ENCODE measurements at regions not wholly inside any gene's neighbourhood (a gene's known extent, or its start where the extent isn't known, plus 50 kb on each side); places are given as distances from the start of the nearest gene placed in this dataset.

DNA sequence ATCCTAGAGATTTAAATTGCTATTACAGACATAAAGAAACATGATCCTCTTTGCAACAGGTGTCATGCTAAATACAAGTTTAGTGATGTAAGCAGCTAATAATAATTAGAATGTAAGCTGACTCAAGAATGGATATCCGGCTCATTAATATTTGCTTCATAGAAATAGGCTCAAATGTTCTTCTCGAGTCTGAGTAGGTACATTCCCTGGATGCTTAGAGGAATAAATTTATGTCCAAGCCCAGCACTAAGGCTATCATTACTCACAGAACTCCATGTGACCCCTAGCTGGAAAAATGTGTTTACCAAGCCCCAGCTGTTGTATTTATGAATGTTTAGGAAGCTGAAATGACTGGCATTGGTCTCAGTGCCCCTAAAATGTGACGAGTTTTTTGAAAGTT is 87.6 kb upstream of the TSPAN7 start:
- no peaks in the 10 kb centered on the region for H3K36me3 Mint-ChIP-seq
- no CpG with 5 or more reads among the region's 3 CpGs for WGBS (ENCODE audit: insufficient coverage)
- H3K27me3 ChIP-seq (replicated peaks in 1 of 2; ENCODE audit: control insufficient read depth in 2 of 2, extremely low read depth in 1 of 2, insufficient read depth in 2 of 2, low read length in 1 of 2): no peaks in the 10 kb centered on the region

GRCh38 chrX:38474543-38474942 is 86.8 kb upstream of the TSPAN7 start:
- CTCF ChIA-PET: no interaction called here
- no peaks in the 10 kb centered on the region for H3K9me3 Mint-ChIP-seq
- no peak overlapping the region for H3K27ac ChIP-seq (ENCODE audit: low read length)
- H3K36me3 Mint-ChIP-seq: no peaks in the 10 kb centered on the region
- H3K9me3 ChIP-seq: no peaks in the 10 kb centered on the region
- WGBS (ENCODE audit: insufficient coverage): no CpG with 5 or more reads among the region's 3 CpGs
- no peak for DNase-seq
- H3K4me1 Mint-ChIP-seq: no peaks in the 10 kb centered on the region
- no peaks in the 10 kb centered on the region for H3K27me3 ChIP-seq (replicated peaks in 1 of 2; ENCODE audit: control insufficient read depth in 2 of 2, extremely low read depth in 1 of 2, insufficient read depth in 2 of 2, low read length in 1 of 2)
- ATAC-seq (replicated peaks in 1 of 4): no peak
- no peak overlapping the region for H3K4me3 ChIP-seq (ENCODE audit: control insufficient read depth in 1 of 2, extremely low read depth in 1 of 2, low read length in 1 of 2)
- peaks cover 0 to 8% of the 10 kb centered on the region in 2 donors for H3K27me3 Mint-ChIP-seq
- no peak overlapping the region for H3K4me3 Mint-ChIP-seq
- H3K36me3 ChIP-seq (ENCODE audit: control insufficient read depth in 2 of 2, extremely low read depth in 1 of 2, insufficient read depth in 1 of 2, low read length in 1 of 2): no peaks in the 10 kb centered on the region
- H3K27ac Mint-ChIP-seq: no peak overlapping the region
- POLR2A ChIA-PET: no interaction called here
- no peaks in the 10 kb centered on the region for H3K4me1 ChIP-seq (ENCODE audit: control insufficient read depth in 1 of 2, extremely low read depth in 1 of 2, insufficient read depth in 2 of 2, low read length in 2 of 2)

More for the DNA sequence above, 87.6 kb upstream of the TSPAN7 start:
- Mint-ChIP-seq H3K4me1 (no peaks in the 10 kb centered on the region), H3K27ac (no peak overlapping the region), H3K9me3 (no peaks in the 10 kb centered on the region), H3K27me3 (peaks cover 1 to 6% of the 10 kb centered on the region in 2 donors), H3K4me3 (no peak overlapping the region)
- CTCF ChIA-PET: no interaction called here
- Histone ChIP-seq H3K9me3 (no peaks in the 10 kb centered on the region), H3K27ac (ENCODE audit: low read length) (no peak overlapping the region), H3K4me1 (ENCODE audit: control insufficient read depth in 1 of 2, extremely low read depth in 1 of 2, insufficient read depth in 2 of 2, low read length in 2 of 2) (no peaks in the 10 kb centered on the region), H3K4me3 (ENCODE audit: control insufficient read depth in 1 of 2, extremely low read depth in 1 of 2, low read length in 1 of 2) (no peak overlapping the region), H3K36me3 (ENCODE audit: control insufficient read depth in 2 of 2, extremely low read depth in 1 of 2, insufficient read depth in 1 of 2, low read length in 1 of 2) (no peaks in the 10 kb centered on the region)
- POLR2A ChIA-PET: no interaction called here
- DNase-seq (no peak), ATAC-seq (replicated peaks in 1 of 4) (no peak)

DNA sequence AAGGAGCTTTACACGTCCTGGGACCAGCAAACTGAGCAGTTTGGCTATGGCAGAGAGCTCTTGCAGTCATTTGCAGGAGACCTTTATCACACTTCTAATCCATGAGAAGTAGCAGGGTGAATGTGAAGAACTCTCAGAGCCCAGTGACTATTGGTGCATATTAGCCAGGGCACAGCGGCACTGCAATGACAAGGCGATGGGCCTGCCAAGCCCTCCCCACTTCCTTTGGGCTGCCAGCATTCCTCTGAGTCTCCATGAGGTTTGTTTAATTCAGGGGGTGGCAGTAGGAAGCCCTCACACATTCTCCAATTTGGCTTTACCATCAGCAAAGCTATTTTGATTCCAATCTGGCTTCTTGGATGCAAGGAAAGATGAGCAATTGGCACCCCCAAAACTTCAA is 79.2 kb upstream of the TSPAN7 start:
- DNase-seq (no peak), ATAC-seq (replicated peaks in 1 of 4) (no peak)
- Mint-ChIP-seq H3K9me3 (no peaks in the 10 kb centered on the region), H3K4me1 (no peaks in the 10 kb centered on the region), H3K27me3 (peaks cover 7 to 27% of the 10 kb centered on the region in 2 donors), H3K27ac (no peak overlapping the region), H3K36me3 (no peaks in the 10 kb centered on the region), H3K4me3 (no peak overlapping the region)
- Histone ChIP-seq H3K4me3 (ENCODE audit: control insufficient read depth in 1 of 2, extremely low read depth in 1 of 2, low read length in 1 of 2) (no peak overlapping the region), H3K4me1 (ENCODE audit: control insufficient read depth in 1 of 2, extremely low read depth in 1 of 2, insufficient read depth in 2 of 2, low read length in 2 of 2) (no peaks in the 10 kb centered on the region), H3K36me3 (ENCODE audit: control insufficient read depth in 2 of 2, extremely low read depth in 1 of 2, insufficient read depth in 1 of 2, low read length in 1 of 2) (no peaks in the 10 kb centered on the region), H3K27me3 (replicated peaks in 1 of 2; ENCODE audit: control insufficient read depth in 2 of 2, extremely low read depth in 1 of 2, insufficient read depth in 2 of 2, low read length in 1 of 2) (no peaks in the 10 kb centered on the region), H3K9me3 (no peaks in the 10 kb centered on the region), H3K27ac (ENCODE audit: low read length) (no peak overlapping the region)
- ChIA-PET CTCF (no interaction called here), POLR2A (no interaction called here)
- no CpG with 5 or more reads among the region's 3 CpGs for whole genome bisulfite sequencing (ENCODE audit: insufficient coverage)

DNA sequence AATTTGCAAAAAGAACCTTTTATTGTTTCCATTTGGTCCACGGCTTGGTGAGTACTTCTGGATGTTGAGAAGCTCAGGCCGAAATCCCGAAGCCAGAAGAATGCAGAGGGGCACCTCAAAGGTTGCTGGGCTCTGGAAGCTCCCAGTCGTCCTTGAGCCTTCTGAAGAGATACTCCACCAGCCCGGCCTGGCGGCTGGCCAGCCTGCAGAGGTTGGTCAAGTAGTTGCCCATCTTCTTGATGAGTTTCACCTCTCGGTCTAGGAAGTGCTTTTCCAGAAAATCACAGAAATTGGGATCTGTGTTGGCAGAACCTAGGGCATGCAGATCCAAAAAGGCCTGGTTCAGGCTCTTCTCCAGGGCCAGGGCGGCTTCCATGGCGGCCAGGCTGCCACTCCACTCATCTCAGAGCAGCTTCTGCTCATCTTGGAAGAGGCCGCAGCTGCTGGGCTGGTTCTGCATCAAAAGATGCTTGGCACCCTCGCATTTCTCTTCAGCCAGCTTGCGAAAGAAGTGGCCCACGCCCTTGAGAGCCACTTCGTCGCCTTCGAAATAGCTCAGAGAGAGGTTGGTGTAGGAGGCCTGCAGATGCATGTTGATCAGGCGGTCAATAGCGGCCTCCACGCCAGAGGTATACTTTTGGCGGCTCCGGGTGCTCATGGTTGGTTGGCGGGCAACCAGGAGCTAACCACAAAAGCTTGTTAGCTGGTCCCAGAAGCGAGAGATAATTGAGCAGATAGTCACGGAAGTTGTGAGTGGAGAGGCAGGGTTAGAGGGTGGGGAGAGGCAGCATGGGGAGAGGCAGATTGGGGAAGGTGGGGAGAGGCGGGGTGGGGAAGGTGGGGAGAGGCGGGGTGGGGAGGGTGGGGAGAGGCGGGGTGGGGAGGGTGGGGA is 76.5 kb upstream of the TSPAN7 start:
- peaks cover 10 to 34% of the 10 kb centered on the region in 2 donors for H3K27me3 Mint-ChIP-seq
- Histone ChIP-seq H3K9me3 (no peaks in the 10 kb centered on the region), H3K27me3 (replicated peaks in 1 of 2; ENCODE audit: control insufficient read depth in 2 of 2, extremely low read depth in 1 of 2, insufficient read depth in 2 of 2, low read length in 1 of 2) (no peaks in the 10 kb centered on the region), H3K4me3 (ENCODE audit: control insufficient read depth in 1 of 2, extremely low read depth in 1 of 2, low read length in 1 of 2) (no peak overlapping the region), H3K27ac (ENCODE audit: low read length) (no peak overlapping the region), H3K4me1 (ENCODE audit: control insufficient read depth in 1 of 2, extremely low read depth in 1 of 2, insufficient read depth in 2 of 2, low read length in 2 of 2) (no peaks in the 10 kb centered on the region), H3K36me3 (ENCODE audit: control insufficient read depth in 2 of 2, extremely low read depth in 1 of 2, insufficient read depth in 1 of 2, low read length in 1 of 2) (no peaks in the 10 kb centered on the region)
- no peaks in the 10 kb centered on the region for H3K36me3 Mint-ChIP-seq
- no peaks in the 10 kb centered on the region for H3K9me3 Mint-ChIP-seq
- POLR2A ChIA-PET: no interaction called here
- no peak overlapping the region for H3K4me3 Mint-ChIP-seq
- WGBS (ENCODE audit: insufficient coverage): 91% methylated on average over 8 of the region's 27 CpGs
- CTCF ChIA-PET: no interaction called here
- no peak for ATAC-seq (replicated peaks in 1 of 4)
- H3K4me1 Mint-ChIP-seq: no peaks in the 10 kb centered on the region
- H3K27ac Mint-ChIP-seq: no peak overlapping the region
- DNase-seq: no peak

DNA sequence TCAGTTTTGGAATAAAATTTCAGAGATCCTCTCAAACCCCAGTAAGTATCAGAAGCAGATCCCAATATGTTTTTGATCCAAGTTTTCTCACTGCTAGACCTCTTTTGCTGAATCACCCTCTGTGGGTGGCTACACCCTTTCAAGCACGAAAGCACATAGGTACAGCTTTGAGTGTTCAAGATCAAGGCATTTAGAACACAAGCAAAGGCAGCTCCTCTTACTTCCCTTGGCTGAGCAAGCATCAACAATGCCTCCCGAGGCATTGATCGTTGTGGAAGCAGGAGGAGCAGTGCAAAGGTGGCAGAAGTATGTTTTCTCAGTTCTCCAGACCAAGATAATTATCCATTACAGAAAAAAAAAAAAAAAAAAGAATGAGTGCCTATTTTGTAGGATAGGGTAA is 72.0 kb upstream of the TSPAN7 start:
- no peak for DNase-seq
- no peaks in the 10 kb centered on the region for H3K36me3 Mint-ChIP-seq
- no peaks in the 10 kb centered on the region for H3K4me1 Mint-ChIP-seq
- no peaks in the 10 kb centered on the region for H3K27me3 ChIP-seq (replicated peaks in 1 of 2; ENCODE audit: control insufficient read depth in 2 of 2, extremely low read depth in 1 of 2, insufficient read depth in 2 of 2, low read length in 1 of 2)
- H3K9me3 Mint-ChIP-seq: no peaks in the 10 kb centered on the region
- peaks cover 6 to 36% of the 10 kb centered on the region in 2 donors for H3K27me3 Mint-ChIP-seq
- ChIA-PET POLR2A (interaction anchor here in 1 of 2 donors (0.6 kb wide), 1 partner anchor 77 kb away, joined by 3 read pairs; no protein-coding TSS in a partner anchor), CTCF (no interaction called here)
- H3K27ac ChIP-seq (ENCODE audit: low read length): no peak overlapping the region
- no peak for ATAC-seq (replicated peaks in 1 of 4)
- no CpG with 5 or more reads among the region's 3 CpGs for WGBS (ENCODE audit: insufficient coverage)
- H3K9me3 ChIP-seq: no peaks in the 10 kb centered on the region
- H3K4me1 ChIP-seq (ENCODE audit: control insufficient read depth in 1 of 2, extremely low read depth in 1 of 2, insufficient read depth in 2 of 2, low read length in 2 of 2): no peaks in the 10 kb centered on the region
- no peak overlapping the region for H3K27ac Mint-ChIP-seq
- H3K4me3 ChIP-seq (ENCODE audit: control insufficient read depth in 1 of 2, extremely low read depth in 1 of 2, low read length in 1 of 2): no peak overlapping the region
- H3K4me3 Mint-ChIP-seq: no peak overlapping the region
- no peaks in the 10 kb centered on the region for H3K36me3 ChIP-seq (ENCODE audit: control insufficient read depth in 2 of 2, extremely low read depth in 1 of 2, insufficient read depth in 1 of 2, low read length in 1 of 2)

GRCh38 chrX:38494239-38494823 is 67.0 kb upstream of the TSPAN7 start:
- Mint-ChIP-seq H3K4me3 (no peak overlapping the region), H3K4me1 (no peaks in the 10 kb centered on the region), H3K27ac (no peak overlapping the region), H3K36me3 (no peaks in the 10 kb centered on the region), H3K9me3 (no peaks in the 10 kb centered on the region), H3K27me3 (peaks cover 10 to 22% of the 10 kb centered on the region in 2 donors)
- CTCF ChIA-PET: no interaction called here
- H3K4me3 ChIP-seq (ENCODE audit: control insufficient read depth in 1 of 2, extremely low read depth in 1 of 2, low read length in 1 of 2): no peak overlapping the region
- ATAC-seq (replicated peaks in 1 of 4) (no peak), DNase-seq (no peak)
- 60% methylated on average over 1 of the region's 3 CpGs for WGBS (ENCODE audit: insufficient coverage)
- POLR2A ChIA-PET: no interaction called here
- no peaks in the 10 kb centered on the region for H3K27me3 ChIP-seq (replicated peaks in 1 of 2; ENCODE audit: control insufficient read depth in 2 of 2, extremely low read depth in 1 of 2, insufficient read depth in 2 of 2, low read length in 1 of 2)
- H3K27ac ChIP-seq (ENCODE audit: low read length): no peak overlapping the region
- H3K4me1 ChIP-seq (ENCODE audit: control insufficient read depth in 1 of 2, extremely low read depth in 1 of 2, insufficient read depth in 2 of 2, low read length in 2 of 2): no peaks in the 10 kb centered on the region
- H3K9me3 ChIP-seq: no peaks in the 10 kb centered on the region
- H3K36me3 ChIP-seq (ENCODE audit: control insufficient read depth in 2 of 2, extremely low read depth in 1 of 2, insufficient read depth in 1 of 2, low read length in 1 of 2): no peaks in the 10 kb centered on the region

Data from T-cell (primary cell).